GM12872 (cell line): ENCODE measurements at regions not wholly inside any gene's neighbourhood (a gene's known extent, or its start where the extent isn't known, plus 50 kb on each side); places are given as distances from the start of the nearest gene placed in this dataset.

ENCODE experiments used
- TF ChIP-seq, protein P1 (sequence below): IDR thresholded peaks from 3 replicates; pipeline ENCODE4 v1.5.1; 2011; ENCODE audit warnings: low read depth, mild to moderate bottlenecking, low read length, moderate library complexity; ENCODE audit not compliant: insufficient read depth

DNA sequence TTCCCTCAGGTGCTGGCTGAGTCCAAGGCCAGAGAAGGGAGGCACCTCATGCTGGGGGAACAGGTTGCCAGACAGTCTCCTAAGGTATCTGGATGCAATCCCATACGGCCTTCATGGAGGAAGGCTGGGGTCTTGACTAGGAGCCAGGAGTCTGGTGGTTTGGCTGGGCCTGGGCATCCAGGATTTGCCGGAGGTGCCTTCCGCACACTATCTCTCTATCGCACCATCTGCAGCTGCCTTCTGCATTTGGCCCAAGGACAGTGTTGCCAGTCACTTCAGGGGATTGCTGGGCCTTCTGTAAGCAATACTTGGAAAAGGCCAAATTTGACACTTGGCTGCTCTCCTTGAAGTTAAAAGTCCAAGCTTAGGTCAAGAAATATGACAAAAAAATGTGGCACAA lies 327.2 kb downstream of the EN1 start:
- TF ChIP-seq, protein P1, sequence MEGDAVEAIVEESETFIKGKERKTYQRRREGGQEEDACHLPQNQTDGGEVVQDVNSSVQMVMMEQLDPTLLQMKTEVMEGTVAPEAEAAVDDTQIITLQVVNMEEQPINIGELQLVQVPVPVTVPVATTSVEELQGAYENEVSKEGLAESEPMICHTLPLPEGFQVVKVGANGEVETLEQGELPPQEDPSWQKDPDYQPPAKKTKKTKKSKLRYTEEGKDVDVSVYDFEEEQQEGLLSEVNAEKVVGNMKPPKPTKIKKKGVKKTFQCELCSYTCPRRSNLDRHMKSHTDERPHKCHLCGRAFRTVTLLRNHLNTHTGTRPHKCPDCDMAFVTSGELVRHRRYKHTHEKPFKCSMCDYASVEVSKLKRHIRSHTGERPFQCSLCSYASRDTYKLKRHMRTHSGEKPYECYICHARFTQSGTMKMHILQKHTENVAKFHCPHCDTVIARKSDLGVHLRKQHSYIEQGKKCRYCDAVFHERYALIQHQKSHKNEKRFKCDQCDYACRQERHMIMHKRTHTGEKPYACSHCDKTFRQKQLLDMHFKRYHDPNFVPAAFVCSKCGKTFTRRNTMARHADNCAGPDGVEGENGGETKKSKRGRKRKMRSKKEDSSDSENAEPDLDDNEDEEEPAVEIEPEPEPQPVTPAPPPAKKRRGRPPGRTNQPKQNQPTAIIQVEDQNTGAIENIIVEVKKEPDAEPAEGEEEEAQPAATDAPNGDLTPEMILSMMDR: no peak

DNA sequence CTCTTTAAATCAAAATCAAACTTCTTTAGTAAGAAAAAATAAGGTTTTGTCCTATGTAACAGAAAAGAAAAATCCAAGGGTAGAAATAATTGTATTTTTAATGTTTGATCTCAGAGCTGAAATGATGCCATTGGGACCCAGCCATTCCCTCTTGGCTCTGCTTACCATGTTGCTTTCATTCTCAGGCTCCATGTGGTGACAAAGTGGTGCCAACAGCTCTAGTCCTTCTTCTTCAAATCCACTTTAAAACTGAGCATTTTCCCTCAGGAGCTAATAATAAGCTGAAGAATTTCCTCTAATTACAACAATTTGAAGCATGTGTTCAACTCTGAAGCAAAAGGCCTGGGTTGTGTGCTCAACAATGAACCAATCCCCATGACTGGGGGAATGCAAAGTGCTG lies 327.9 kb downstream of the EN1 start:
- TF ChIP-seq, protein P1: no peak

DNA sequence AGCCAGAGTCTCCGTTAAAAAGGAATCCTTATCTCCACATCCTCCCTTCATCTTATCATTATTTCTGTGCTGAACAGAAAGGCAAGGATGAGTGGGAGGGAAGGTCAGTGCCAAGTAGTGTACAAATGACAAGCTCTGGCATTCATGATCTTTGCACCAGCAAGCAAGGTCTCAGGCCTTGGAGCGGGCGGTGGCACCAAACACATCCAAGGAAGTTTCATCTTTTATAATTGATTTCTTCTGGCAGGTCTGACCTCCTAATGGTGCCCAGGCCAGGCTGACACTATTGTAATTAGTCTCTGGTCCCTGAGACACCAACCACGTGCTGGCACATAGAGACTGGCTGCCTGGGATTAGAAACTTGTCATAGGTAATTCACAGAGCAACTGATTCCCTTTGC lies 336.6 kb downstream of the EN1 start:
- TF ChIP-seq, protein P1: no peak

DNA sequence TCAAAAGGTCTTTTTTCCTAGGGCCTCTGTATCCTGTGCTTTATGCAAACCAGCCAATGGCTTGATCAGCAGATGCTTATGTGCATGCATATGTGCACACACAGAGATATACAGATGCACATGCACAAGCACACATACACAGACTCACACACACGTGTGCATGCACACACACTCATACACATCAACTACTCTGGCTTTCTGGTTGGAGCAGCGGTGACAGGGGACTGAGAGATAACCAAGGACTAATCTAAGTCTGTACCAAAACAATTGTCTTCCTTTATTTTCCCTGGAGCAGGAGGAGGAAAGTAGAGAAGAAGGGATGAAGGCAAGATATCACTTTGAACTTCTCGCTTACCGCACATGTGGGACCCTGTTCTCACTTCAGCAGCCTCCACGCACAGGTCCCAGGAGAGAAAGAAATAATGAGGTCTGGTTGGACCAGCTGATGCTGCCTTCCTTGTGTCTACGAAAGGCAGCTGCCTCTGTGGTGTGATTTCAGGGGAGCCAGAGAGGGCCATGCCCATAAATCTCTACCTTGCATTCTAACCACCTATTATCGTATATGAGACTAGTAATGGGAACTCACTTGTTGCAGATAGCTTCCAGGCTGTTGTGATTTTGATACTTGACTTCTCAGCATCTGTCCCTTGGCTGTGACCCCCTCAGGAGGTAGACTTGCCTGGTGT lies 338.0 kb downstream of the EN1 start:
- TF ChIP-seq, protein P1: no peak

DNA sequence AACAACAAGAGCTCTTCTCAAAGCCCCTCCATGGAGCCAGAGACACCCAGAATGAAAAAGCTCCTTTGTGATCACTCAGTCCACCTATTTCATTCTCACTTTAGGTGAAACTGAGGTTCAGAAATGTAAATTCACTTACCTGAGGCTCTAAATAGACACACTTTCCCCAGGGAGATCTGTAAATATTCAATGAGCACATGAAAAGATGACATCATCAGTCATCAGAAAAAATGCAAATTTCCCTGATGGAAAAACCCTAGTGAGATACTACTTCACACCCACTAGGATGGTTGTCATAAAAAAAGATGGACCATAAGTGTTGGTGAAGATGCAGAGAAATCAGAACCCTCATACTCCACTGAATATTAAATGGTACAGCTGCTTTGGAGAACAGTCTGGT lies 339.2 kb downstream of the EN1 start:
- TF ChIP-seq, protein P1: no peak

DNA sequence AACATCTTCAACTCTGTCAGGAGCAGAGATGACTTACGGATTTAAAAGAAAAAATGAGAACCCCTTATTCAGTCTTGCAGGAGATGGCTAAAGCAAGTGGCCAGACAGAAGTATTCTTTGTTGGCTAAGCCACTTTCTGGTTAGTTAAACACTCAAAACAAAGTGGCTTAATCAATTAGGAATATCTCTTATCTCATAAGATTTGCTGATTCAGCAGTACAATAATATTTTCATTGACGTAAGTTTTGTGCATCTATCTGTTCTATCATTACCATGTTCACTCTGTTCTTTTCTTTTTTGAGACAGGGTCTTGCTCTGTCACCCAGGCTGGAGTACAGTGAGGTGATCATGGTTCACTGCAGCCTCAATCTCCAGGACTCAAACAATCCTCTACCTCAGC lies 342.0 kb downstream of the EN1 start:
- TF ChIP-seq, protein P1: no peak

DNA sequence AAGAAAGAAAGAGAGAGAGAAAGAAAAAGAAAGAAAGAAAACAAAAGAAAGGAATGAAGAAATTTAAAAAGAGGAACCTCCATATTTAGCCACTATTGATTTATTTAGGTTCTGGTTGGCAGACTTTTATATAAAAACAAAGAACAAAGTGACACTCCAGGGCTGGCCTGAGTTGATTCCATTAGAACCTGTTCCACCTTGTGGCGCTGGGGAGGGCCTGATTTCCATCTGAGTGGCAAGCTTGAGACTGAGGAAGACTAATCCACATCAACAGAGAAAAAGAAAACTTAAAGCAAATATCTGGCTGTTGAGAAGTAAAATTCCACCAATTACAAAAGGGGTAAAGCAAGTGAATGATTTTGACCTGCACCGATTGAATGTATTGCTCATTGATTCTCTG lies 345.3 kb downstream of the EN1 start:
- TF ChIP-seq, protein P1: no peak
